DMS114 treated with DMSO at 0.1 percent for 48 hours (cell line): ENCODE measurements at regions not wholly inside any gene's neighbourhood (a gene's known extent, or its start where the extent isn't known, plus 50 kb on each side); places are given as distances from the start of the nearest gene placed in this dataset.
"Not testable (repeated sequence)": the region's sequence is repeated elsewhere in the genome, so short reads cannot be mapped to it uniquely, and the experiment has no call there.

Experiments used
- DNase-seq: peaks from one replicate; lab custom pipeline; 2025; ENCODE audit not compliant: unreplicated experiment; lab: John Stamatoyannopoulos, UW

GRCh38 chr10:33039181-33039580 lies 81.2 kb upstream of the ITGB1 start:
- no peak for DNase-seq

- DNase-seq, result no peak
Observed at GRCh38 chr10:33038672-33039071, 80.6 kb upstream of the ITGB1 start.

DNA sequence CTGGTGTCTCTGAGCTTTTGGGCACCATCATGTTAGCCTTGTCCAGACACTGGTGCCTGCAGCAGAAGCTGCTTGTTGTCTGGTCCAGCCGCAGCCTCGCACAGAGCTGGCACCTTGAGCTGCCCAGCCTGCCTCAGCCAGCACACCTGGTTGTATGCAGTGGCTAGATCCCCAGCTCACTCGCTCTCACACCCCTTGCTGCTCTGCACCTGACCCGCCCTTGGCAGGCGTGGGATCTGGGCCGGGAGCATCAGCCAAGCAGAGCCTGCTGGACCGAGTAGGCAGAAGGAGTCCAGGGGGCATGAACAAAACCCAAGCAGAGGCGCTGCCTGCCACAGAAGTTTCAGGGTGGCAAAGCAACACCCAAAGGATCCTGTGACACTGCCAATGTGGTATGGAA lies 79.7 kb upstream of the ITGB1 start:
- no peak for DNase-seq

DNA sequence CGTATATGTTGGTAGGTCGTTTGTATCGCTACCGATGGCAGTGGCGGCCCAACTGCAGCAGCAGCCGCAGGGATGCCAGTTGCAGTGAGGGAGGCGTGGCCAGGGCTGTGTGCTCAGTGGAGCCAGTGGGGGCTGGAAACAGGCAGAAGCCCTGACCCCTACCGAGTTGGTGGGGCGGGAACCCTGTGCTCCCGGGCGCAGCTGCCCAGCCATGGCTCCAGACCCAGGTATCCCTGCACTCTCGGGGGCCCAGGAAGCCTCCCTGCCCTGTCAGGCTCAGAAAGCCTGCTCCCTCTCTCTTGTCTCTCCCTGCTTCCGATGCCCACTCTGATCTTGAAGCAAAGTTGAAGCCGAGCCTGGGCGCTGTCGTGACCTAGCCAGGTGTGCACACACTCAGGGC lies 78.6 kb upstream of the ITGB1 start:
- no peak for DNase-seq

- no peak for DNase-seq
Observed at GRCh38 chr10:33035411-33035810, 77.4 kb upstream of the ITGB1 start.

GRCh38 chr10:33034931-33035330 lies 76.9 kb upstream of the ITGB1 start:
- no peak for DNase-seq

DNA sequence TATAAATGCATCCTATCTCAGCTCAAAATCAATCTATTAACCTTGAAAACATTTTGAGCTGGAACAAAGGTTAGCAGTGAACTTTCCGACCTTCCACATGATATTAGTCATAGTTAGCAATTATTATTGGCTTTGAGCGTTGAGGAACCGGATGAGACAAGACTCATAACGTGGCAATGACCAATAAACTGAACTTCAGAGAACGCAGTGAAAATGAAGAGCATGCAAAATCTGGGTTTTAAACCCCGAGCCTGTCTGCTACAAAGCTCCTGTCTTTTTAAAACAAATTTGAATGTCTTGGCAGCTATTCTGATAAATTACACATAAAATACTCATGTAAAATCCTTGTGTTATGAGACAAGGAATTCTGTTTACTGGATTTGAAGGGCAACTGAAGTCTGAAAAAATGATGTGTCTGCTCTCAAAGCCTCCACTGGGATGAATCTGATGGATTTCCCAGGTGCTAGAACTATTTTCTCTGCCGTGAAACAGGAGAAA lies 74.7 kb upstream of the ITGB1 start:
- no peak for DNase-seq

- DNase-seq, result no peak
Observed at GRCh38 chr10:33031815-33032653, 74.0 kb upstream of the ITGB1 start.

DNA sequence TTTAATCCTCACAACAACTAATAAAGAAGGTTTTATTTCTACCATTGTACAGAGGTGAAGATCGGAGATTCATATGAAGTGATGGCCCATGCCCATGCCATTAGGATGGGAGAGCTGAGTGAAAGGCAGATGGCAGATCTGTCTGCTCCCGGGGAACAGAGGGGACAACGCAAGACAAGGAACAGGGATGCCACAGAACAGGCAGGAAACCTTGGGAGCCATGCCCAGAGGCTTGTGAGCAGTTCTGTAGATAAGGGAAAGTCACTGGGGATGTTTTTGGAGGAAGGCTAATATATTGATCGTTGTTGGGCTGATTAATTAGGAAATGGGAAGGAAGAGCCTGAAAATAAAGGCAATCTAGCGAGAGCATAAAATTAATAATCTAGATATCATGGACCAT lies 73.1 kb upstream of the ITGB1 start:
- DNase-seq, result no peak

- DNase-seq, result not testable (repeated sequence)
Observed at GRCh38 chr10:33028515-33028914, 70.5 kb upstream of the ITGB1 start.

DNA sequence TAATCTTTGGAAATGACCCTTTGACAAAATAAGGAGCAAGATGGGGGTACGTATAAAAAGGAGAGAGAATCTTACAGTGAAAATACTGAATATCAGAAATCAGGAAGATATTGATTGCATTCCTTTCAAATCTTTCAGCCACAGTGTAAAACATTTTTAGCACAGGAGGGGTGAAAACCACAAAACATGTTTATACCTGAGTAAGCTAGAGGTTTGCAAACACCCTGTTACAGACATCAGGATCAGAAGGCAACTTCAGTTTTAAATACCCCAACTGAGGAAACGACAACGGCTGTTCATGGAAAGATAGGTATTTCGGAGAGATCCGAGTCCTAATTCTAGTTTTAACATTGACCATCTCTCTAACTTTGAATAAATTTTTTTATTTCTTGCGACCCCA lies 69.1 kb upstream of the ITGB1 start:
- no peak for DNase-seq

DNA sequence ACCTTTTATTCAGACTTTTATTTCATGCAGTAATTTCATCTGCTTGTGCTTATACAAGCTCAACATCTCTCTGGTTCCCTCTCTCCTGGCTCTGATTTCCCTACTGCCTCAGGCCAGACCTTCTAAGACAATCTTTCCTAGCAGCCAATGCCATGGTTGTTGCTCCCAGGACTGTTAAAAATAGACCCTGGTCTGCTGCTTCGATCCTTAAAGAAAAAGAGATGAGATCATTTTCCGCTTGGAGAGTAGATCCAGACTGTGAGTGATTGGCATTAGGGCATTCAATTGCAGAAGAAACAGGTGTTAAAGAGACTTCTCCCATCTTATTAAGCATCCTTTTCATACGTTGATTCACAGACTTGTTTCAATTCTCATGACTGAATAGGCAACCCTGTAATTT lies 68.4 kb upstream of the ITGB1 start:
- DNase-seq, result no peak

GRCh38 chr10:33025910-33026309 lies 67.9 kb upstream of the ITGB1 start:
- no peak for DNase-seq

- DNase-seq, result no peak
Observed at GRCh38 chr10:33025039-33025438, 67.0 kb upstream of the ITGB1 start.

GRCh38 chr10:33022691-33023090 lies 64.7 kb upstream of the ITGB1 start:
- no peak for DNase-seq

DNA sequence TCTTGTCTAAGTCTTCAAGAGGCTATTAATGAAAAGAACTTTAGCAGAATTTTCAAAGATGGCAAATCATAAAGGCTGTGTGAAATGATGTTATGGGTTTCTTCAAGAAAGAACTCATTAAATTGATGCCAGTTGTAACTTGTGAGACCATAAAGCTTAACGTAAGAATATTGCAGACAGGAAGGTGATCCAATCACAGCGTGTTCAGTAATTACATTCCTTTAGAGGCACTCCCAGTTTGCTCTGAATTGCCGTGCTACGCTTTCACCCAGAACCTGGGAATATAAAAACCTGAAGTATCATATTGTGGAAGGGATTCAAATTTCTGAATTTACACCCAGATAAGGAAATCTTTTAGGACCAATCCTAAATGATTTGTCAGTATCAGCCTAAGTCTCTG lies 64.1 kb upstream of the ITGB1 start:
- no peak for DNase-seq

- DNase-seq, result no peak
Observed at GRCh38 chr10:33016988-33017387, 59.0 kb upstream of the ITGB1 start.

DNA sequence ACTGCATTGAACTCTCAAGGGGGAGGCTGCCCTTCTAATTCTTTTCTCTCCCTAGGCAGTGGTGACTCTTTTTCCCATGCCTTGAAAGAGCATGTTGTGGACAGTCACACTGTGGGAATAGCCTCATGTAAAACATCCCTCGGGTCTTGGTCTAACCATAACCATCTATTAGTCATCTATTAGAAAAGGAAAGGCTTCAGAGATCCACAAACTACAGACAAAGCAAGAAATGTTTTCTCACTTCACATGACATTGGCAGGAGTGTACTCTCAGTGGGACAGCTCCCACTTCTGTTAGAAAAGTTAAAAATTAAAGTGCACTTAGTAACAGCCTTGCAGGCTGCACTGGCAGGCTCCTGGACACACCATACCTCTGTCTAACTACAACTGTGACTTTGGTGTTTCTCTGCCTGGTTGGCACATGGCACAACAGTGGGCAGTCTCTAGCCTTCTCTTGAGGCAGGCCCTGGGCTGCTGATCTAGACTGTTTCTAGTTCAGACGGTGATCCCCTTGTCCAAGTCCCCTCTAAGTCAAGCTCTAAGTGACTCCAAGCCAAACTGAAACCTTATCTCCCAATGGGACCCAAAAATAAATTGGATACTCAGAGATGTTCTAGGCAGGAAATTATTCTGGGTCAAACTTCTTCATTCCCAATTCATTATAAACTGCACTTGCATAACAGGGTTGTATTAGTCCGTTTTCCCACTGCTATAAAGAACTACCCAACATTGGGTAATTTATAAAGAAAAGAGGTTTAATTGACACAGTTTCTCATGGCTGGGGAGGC lies 57.9 kb upstream of the ITGB1 start:
- DNase-seq, result no peak

DNA sequence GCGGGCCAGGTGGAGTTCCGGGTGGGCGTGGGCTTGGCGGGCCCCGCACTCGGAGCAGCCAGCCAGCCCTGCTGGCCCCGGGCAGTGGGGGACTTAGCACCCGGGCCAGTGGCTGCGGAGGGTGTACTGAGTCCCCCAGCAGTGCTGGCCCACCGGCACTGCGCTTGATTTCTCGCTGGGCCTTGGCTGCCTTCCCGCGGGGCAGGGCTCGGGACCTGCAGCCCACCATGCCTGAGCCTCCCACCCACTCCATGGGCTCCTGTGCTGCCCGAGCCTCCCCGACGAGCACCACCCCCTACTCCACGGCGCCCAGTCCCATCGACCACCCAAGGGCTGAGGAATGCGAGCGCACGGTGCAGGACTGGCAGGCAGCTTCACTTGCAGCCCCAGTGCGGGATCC lies 55.3 kb upstream of the ITGB1 start:
- DNase-seq, result not testable (repeated sequence)

DNA sequence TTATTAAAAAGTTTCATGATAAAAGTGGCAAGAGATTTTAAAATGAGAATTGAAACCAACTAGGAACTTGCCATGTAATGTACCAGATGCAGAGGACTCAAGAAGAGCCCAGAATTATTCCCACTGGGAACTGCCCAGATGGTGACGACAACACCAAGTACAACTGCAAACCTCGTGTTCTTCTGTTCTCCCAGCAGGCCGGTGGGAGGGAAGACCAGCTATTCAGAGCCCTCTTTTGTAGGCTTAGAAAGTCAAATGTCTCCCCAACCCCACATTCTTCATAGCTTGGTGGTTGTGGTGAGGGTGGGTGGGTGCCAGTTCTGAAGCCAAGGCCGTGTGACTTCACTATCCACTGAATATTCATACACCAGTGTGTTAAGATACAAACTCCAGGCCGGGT lies 54.3 kb upstream of the ITGB1 start:
- DNase-seq, result no peak

GRCh38 chr10:33010132-33011037 lies 52.4 kb upstream of the ITGB1 start:
- peak; percentile 26 for DNase-seq
